IPS-18a (cell line): ENCODE measurements at regions not wholly inside any gene's neighbourhood (a gene's known extent, or its start where the extent isn't known, plus 50 kb on each side); places are given as distances from the start of the nearest gene placed in this dataset.

Source experiments
- H3K27ac ChIP-seq: one replicate; pipeline ENCODE4 v1.5.1; 2013; ENCODE audit warnings: low read length
- H3K27me3 ChIP-seq: one replicate; pipeline ENCODE4 v1.6.1; 2013; ENCODE audit warnings: mild to moderate bottlenecking, low read length; ENCODE audit not compliant: control insufficient read depth, insufficient read depth
- H3K36me3 ChIP-seq: one replicate; pipeline ENCODE4 v1.6.1; 2013; ENCODE audit warnings: low read depth, low read length; ENCODE audit not compliant: control insufficient read depth
- H3K4me1 ChIP-seq: one replicate; pipeline ENCODE4 v1.6.1; 2013; ENCODE audit warnings: low read depth, low read length; ENCODE audit not compliant: control insufficient read depth
- H3K4me3 ChIP-seq: one replicate; pipeline ENCODE4 v1.5.1; 2013; ENCODE audit warnings: low read length
- H3K9ac ChIP-seq: one replicate; pipeline ENCODE4 v1.6.1; 2013; ENCODE audit warnings: mild to moderate bottlenecking, low read length, moderate library complexity
- H3K9me3 ChIP-seq: one replicate; pipeline ENCODE4 v1.6.1; 2013; ENCODE audit warnings: low read depth, low read length; ENCODE audit not compliant: control insufficient read depth

DNA sequence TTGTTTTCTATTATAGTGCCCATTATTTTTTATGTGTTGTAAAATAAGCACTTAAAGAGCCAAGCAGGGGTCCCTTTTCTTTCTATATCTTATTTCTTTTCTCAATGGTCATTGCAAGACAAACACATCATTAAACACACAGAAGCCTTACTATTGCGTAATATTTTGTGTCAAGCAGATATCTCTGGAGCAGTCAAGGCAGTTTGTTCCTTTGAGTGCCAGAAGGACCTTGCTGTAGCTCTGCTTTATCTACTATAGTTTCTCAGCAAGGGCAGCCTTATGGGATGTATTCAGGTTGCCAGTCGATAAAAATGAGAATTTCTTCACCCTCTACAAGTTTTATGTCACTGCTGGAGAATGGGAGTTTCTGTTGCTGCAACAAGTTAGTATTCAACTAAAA, 319.3 kb downstream of the TDRD3 start:
- H3K27me3 ChIP-seq: no peaks in the 10 kb centered on the region
- H3K36me3 ChIP-seq: no peaks in the 10 kb centered on the region
- no peaks in the 10 kb centered on the region for H3K4me1 ChIP-seq
- no peaks in the 10 kb centered on the region for H3K9me3 ChIP-seq
- no peak overlapping the region for H3K4me3 ChIP-seq
- H3K27ac ChIP-seq: no peak overlapping the region
- H3K9ac ChIP-seq: no peak overlapping the region

DNA sequence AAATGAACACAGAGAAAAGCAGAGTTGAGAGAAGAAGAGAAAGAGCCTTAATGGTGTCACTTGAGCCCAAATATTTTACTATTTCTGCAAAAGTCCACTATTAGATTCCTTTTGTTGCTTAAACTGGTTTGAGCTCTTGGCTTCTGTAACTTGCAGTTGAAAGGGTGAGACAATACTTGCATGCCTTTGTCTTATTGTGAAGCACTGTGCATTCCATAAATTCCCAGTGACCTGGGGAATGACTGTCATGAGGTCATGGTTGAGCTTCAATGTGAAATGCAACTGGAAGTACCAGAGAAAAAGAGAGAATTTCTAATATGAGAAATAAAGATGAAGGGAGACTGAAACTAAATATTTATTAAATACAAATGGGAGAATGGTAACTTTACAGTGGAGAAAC, 310.9 kb downstream of the TDRD3 start:
- Histone ChIP-seq H3K4me1 (peaks cover 5% of the 10 kb centered on the region), H3K36me3 (no peaks in the 10 kb centered on the region), H3K27me3 (no peaks in the 10 kb centered on the region), H3K27ac (no peak overlapping the region), H3K9ac (no peak overlapping the region), H3K4me3 (no peak overlapping the region), H3K9me3 (no peaks in the 10 kb centered on the region)

GRCh38 chr13:60701895-60702294, 304.9 kb downstream of the TDRD3 start:
- H3K9me3 ChIP-seq: no peaks in the 10 kb centered on the region
- no peak overlapping the region for H3K27ac ChIP-seq
- no peaks in the 10 kb centered on the region for H3K36me3 ChIP-seq
- H3K27me3 ChIP-seq: no peaks in the 10 kb centered on the region
- H3K9ac ChIP-seq: no peak overlapping the region
- H3K4me1 ChIP-seq: peaks cover under 1% of the 10 kb centered on the region
- H3K4me3 ChIP-seq: no peak overlapping the region

DNA sequence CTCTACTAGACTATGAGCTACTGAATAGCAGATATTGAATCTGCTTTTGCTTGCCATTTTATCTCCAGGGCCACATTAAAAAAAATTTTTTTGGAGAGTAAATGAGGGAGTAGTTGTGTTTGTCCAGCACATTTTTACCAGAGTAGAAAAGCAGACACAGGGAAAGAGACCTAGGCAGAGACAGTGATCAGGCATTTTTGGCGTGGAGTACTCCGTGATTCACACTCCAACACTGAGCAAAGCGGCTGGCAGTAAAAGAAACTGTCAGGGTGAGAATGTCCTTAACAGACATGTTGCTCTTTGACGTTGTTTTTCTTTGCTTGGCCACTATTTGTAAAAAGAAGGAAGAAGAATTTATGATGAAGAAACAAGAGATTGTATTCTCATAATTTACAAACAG, 304.0 kb downstream of the TDRD3 start:
- no peaks in the 10 kb centered on the region for H3K36me3 ChIP-seq
- no peak overlapping the region for H3K4me3 ChIP-seq
- no peak overlapping the region for H3K9ac ChIP-seq
- H3K4me1 ChIP-seq: peaks cover 7% of the 10 kb centered on the region
- no peaks in the 10 kb centered on the region for H3K27me3 ChIP-seq
- H3K27ac ChIP-seq: no peak overlapping the region
- H3K9me3 ChIP-seq: no peaks in the 10 kb centered on the region

- peaks cover 10% of the 10 kb centered on the region for H3K4me1 ChIP-seq
- H3K27ac ChIP-seq: no peak overlapping the region
- no peak overlapping the region for H3K9ac ChIP-seq
- H3K36me3 ChIP-seq: no peaks in the 10 kb centered on the region
- no peak overlapping the region for H3K4me3 ChIP-seq
- no peaks in the 10 kb centered on the region for H3K9me3 ChIP-seq
- no peaks in the 10 kb centered on the region for H3K27me3 ChIP-seq
These were observed 302.6 kb downstream of the TDRD3 start for GRCh38 chr13:60699636-60700035.

DNA sequence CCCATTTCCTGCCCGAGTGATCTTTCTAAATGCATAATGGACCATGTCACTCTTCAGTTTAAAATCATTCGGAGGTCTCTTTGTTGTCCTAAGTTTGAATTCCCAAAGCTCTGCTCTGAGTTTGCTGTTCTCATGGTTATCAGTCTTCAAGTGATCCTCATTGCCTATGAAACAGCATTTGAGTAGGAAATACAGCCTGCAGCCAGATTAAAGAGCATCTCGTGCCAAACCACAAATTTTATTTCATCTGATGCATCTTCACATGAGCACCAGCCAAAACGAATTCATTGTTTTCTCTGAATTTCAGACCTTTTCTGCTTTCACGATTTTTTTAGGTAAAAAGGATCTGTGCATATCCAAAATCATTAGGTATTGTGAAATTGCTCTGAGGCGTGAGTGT, 299.6 kb downstream of the TDRD3 start:
- Histone ChIP-seq H3K9ac (no peak overlapping the region), H3K36me3 (no peaks in the 10 kb centered on the region), H3K9me3 (no peaks in the 10 kb centered on the region), H3K27ac (no peak overlapping the region), H3K4me1 (peaks cover 10% of the 10 kb centered on the region), H3K27me3 (no peaks in the 10 kb centered on the region), H3K4me3 (no peak overlapping the region)

GRCh38 chr13:60691268-60691667, 294.2 kb downstream of the TDRD3 start:
- Histone ChIP-seq H3K4me3 (no peak overlapping the region), H3K27ac (no peak overlapping the region), H3K9ac (no peak overlapping the region), H3K9me3 (no peaks in the 10 kb centered on the region), H3K4me1 (peaks cover 3% of the 10 kb centered on the region), H3K27me3 (no peaks in the 10 kb centered on the region), H3K36me3 (no peaks in the 10 kb centered on the region)

GRCh38 chr13:60690604-60691003, 293.6 kb downstream of the TDRD3 start:
- Histone ChIP-seq H3K27ac (no peak overlapping the region), H3K36me3 (no peaks in the 10 kb centered on the region), H3K9ac (no peak overlapping the region), H3K4me3 (no peak overlapping the region), H3K9me3 (no peaks in the 10 kb centered on the region), H3K27me3 (no peaks in the 10 kb centered on the region), H3K4me1 (peaks cover 3% of the 10 kb centered on the region)

- Histone ChIP-seq H3K9me3 (no peaks in the 10 kb centered on the region), H3K4me3 (no peak overlapping the region), H3K9ac (no peak overlapping the region), H3K4me1 (no peaks in the 10 kb centered on the region), H3K27me3 (no peaks in the 10 kb centered on the region), H3K36me3 (no peaks in the 10 kb centered on the region), H3K27ac (no peak overlapping the region)
These were observed 292.6 kb downstream of the TDRD3 start for GRCh38 chr13:60689571-60689970.

- no peaks in the 10 kb centered on the region for H3K4me1 ChIP-seq
- H3K27ac ChIP-seq: no peak overlapping the region
- H3K9me3 ChIP-seq: no peaks in the 10 kb centered on the region
- no peaks in the 10 kb centered on the region for H3K27me3 ChIP-seq
- no peak overlapping the region for H3K9ac ChIP-seq
- H3K4me3 ChIP-seq: no peak overlapping the region
- no peaks in the 10 kb centered on the region for H3K36me3 ChIP-seq
These were observed 292.1 kb downstream of the TDRD3 start for GRCh38 chr13:60689076-60689475.

DNA sequence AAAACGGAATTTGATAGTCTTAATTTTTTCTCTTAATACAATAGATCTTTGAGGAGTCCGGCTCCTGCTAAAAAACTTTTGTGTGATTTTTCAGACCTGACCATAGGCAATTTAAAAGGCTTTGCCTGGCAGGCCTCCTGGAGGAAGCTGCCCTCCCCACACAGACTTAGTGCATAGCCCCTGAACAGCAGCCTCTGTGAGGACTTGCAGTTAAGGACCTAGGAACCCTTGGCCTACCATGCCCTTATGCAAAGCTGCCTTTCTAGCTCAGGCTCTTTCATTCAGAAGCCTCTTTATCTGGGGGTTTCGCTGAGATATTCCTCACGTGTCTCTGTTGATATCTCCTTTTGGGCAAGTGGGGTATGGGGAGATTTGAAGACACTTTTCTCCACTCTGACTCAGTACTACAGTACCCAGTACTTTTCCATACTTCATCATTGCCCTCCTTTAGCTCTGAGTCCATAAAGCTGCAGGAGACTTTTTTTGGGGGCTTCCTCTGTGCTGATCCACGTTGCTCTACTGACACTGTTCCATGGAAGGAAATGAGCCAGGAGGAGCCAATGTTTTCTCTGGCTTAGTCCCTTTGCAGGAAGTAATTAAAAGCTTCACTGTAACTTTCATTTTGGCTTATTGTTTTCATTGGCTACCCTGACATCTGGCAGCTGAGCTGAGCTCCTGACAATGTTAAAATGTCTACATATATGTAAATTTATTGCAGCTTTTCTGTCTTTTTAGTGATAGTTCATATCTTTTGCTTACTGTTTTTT, 283.1 kb downstream of the TDRD3 start:
- Histone ChIP-seq H3K9ac (no peak overlapping the region), H3K27ac (no peak overlapping the region), H3K9me3 (no peaks in the 10 kb centered on the region), H3K27me3 (no peaks in the 10 kb centered on the region), H3K36me3 (no peaks in the 10 kb centered on the region), H3K4me1 (peaks cover 4% of the 10 kb centered on the region), H3K4me3 (no peak overlapping the region)

GRCh38 chr13:60679131-60679530, 282.1 kb downstream of the TDRD3 start:
- Histone ChIP-seq H3K27me3 (no peaks in the 10 kb centered on the region), H3K9ac (no peak overlapping the region), H3K27ac (no peak overlapping the region), H3K36me3 (no peaks in the 10 kb centered on the region), H3K4me3 (no peak overlapping the region), H3K4me1 (peaks cover 4% of the 10 kb centered on the region), H3K9me3 (no peaks in the 10 kb centered on the region)
